OCI-LY1 (cell line): ENCODE measurements at regions not wholly inside any gene's neighbourhood (a gene's known extent, or its start where the extent isn't known, plus 50 kb on each side); places are given as distances from the start of the nearest gene placed in this dataset.

Experiments used
- H2AFZ ChIP-seq: fragments of 200-600 bp; sonication (generic), shearing (Covaris generic); 2 replicates; pipeline ENCODE4 v1.6.0; 2014; ENCODE audit warnings: antibody characterized with exemption, mild to moderate bottlenecking, low read length
- H3F3A ChIP-seq: fragments of 200-600 bp; sonication (generic), shearing (Covaris generic); 2 replicates; pipeline ENCODE4 v1.6.0; 2014; ENCODE audit warnings: mild to moderate bottlenecking, antibody characterized with exemption, low read length, moderate library complexity; ENCODE audit not compliant: insufficient read depth
- H3K27ac ChIP-seq: fragments of 200-600 bp; sonication (generic); 2 replicates; pipeline ENCODE4 v1.5.1; 2014; ENCODE audit warnings: low read length, mixed run types, mild to moderate bottlenecking, low read depth; ENCODE audit not compliant: poor library complexity, severe bottlenecking
- H3K27me3 ChIP-seq: fragments of 200-600 bp; sonication (generic); 2 replicates; pipeline ENCODE4 v1.6.0; 2014; ENCODE audit warnings: antibody characterized with exemption, mild to moderate bottlenecking, low read length, moderate library complexity; ENCODE audit not compliant: insufficient read depth
- H3K36me3 ChIP-seq: fragments of 200-600 bp; sonication (generic); 2 replicates; pipeline ENCODE4 v1.6.1; 2014; ENCODE audit warnings: mild to moderate bottlenecking, antibody characterized with exemption, low read length, moderate library complexity, mixed read lengths; ENCODE audit not compliant: insufficient read depth
- H3K4me1 ChIP-seq: fragments of 200-600 bp; sonication (generic); 2 replicates; pipeline ENCODE4 v1.5.1; 2014; ENCODE audit warnings: mild to moderate bottlenecking, low read length, moderate library complexity; ENCODE audit not compliant: insufficient read depth, severe bottlenecking
- H3K4me2 ChIP-seq: fragments of 200-600 bp; sonication (generic), shearing (Covaris generic); 2 replicates; pipeline ENCODE4 v1.6.1; 2014; ENCODE audit warnings: low read length
- H3K4me3 ChIP-seq: fragments of 200-600 bp; sonication (generic); 2 replicates; pipeline ENCODE4 v1.5.1; 2014; ENCODE audit warnings: low read length, low read depth, mild to moderate bottlenecking, mixed read lengths; ENCODE audit not compliant: poor library complexity, severe bottlenecking
- H3K79me2 ChIP-seq: fragments of 200-600 bp; shearing (Covaris generic); 2 replicates; pipeline ENCODE4 v1.6.1; 2016; ENCODE audit warnings: mixed run types, low read length, mixed read lengths; ENCODE audit not compliant: insufficient read depth
- H3K9ac ChIP-seq: fragments of 200-600 bp; sonication (generic), shearing (Covaris generic); 2 replicates; pipeline ENCODE4 v1.6.1; 2014; ENCODE audit warnings: mild to moderate bottlenecking, low read length, mixed read lengths
- H3K9me2 ChIP-seq: fragments of 200-600 bp; sonication (generic), shearing (Covaris generic); 2 replicates; pipeline ENCODE4 v1.6.1; 2014; ENCODE audit warnings: low read depth, mild to moderate bottlenecking, low read length, mixed read lengths
- H3K9me3 ChIP-seq: fragments of 200-600 bp; shearing (Covaris generic); 2 replicates; pipeline ENCODE4 v1.6.1; 2014; ENCODE audit warnings: low read length, mixed read lengths
- H4K20me1 ChIP-seq: fragments of 200-600 bp; sonication (generic), shearing (Covaris generic); 2 replicates; pipeline ENCODE4 v1.6.0; 2016; ENCODE audit warnings: mild to moderate bottlenecking, low read length; ENCODE audit not compliant: insufficient read depth
- CTCF ChIP-seq: fragments of 200-600 bp; sonication (generic), shearing (Covaris generic); IDR thresholded peaks from 2 replicates; pipeline ENCODE4 v1.5.1; 2017; ENCODE audit warnings: mild to moderate bottlenecking, antibody characterized with exemption, low read length, moderate library complexity, mixed read lengths
- EZH2 ChIP-seq: fragments of 200-600 bp; sonication (generic), shearing (Covaris generic); IDR thresholded peaks from 2 replicates; pipeline ENCODE4 v1.8.0; 2017; ENCODE audit warnings: borderline replicate concordance, mixed run types, mild to moderate bottlenecking, antibody characterized with exemption, low read length, moderate library complexity, mixed read lengths

GRCh38 chr2:57806449-57806968, 240.1 kb upstream of the VRK2 start:
- Histone ChIP-seq H3K4me3 (no peak overlapping the region), H3F3A (no peaks in the 10 kb centered on the region), H3K4me2 (no peak overlapping the region), H2AFZ (no peak overlapping the region), H3K79me2 (no peaks in the 10 kb centered on the region), H3K27me3 (no peaks in the 10 kb centered on the region), H3K9me3 (no peaks in the 10 kb centered on the region), H3K36me3 (no peaks in the 10 kb centered on the region), H4K20me1 (no peaks in the 10 kb centered on the region), H3K4me1 (no peaks in the 10 kb centered on the region), H3K27ac (no peak overlapping the region), H3K9ac (no peak overlapping the region), H3K9me2 (no peaks in the 10 kb centered on the region)
- TF ChIP-seq EZH2 (no peak), CTCF (no peak)

- H3K79me2 ChIP-seq = no peaks in the 10 kb centered on the region
- no peaks in the 10 kb centered on the region for H3K27me3 ChIP-seq
- H4K20me1 ChIP-seq = no peaks in the 10 kb centered on the region
- no peak overlapping the region for H3K27ac ChIP-seq
- no peaks in the 10 kb centered on the region for H3K4me1 ChIP-seq
- H3K9me3 ChIP-seq = no peaks in the 10 kb centered on the region
- no peak overlapping the region for H2AFZ ChIP-seq
- no peaks in the 10 kb centered on the region for H3K9me2 ChIP-seq
- TF ChIP-seq EZH2 = no peak
- TF ChIP-seq CTCF = no peak
- no peak overlapping the region for H3K4me3 ChIP-seq
- H3K36me3 ChIP-seq = no peaks in the 10 kb centered on the region
- no peak overlapping the region for H3K9ac ChIP-seq
- no peaks in the 10 kb centered on the region for H3F3A ChIP-seq
- H3K4me2 ChIP-seq = no peak overlapping the region
Measured at GRCh38 chr2:57809230-57809629, 237.4 kb upstream of the VRK2 start.

GRCh38 chr2:57821088-57821487, 225.5 kb upstream of the VRK2 start:
- Histone ChIP-seq H3K79me2 (no peaks in the 10 kb centered on the region), H3K4me3 (no peak overlapping the region), H3K9me3 (no peaks in the 10 kb centered on the region), H3K4me2 (no peak overlapping the region), H3K27ac (no peak overlapping the region), H3K4me1 (no peaks in the 10 kb centered on the region), H3K27me3 (no peaks in the 10 kb centered on the region), H4K20me1 (no peaks in the 10 kb centered on the region), H3F3A (no peaks in the 10 kb centered on the region), H3K36me3 (no peaks in the 10 kb centered on the region), H2AFZ (no peak overlapping the region), H3K9ac (no peak overlapping the region), H3K9me2 (no peaks in the 10 kb centered on the region)
- TF ChIP-seq EZH2 (no peak), CTCF (no peak)
